Germinal center (tissue), 1 donor: ENCODE measurements at regions not wholly inside any gene's neighbourhood (a gene's known extent, or its start where the extent isn't known, plus 50 kb on each side); places are given as distances from the start of the nearest gene placed in this dataset.

Experiments
- DNase-seq: peaks from one replicate; pipeline ENCODE4 v3.0.0; 2012; ENCODE audit warnings: mixed read lengths, low spot score

GRCh38 chr4:116438417-116438816 is 647.0 kb downstream of the TRAM1L1 start:
- DNase-seq = no peak

- no peak for DNase-seq
Measured at GRCh38 chr4:116427666-116428065, 657.7 kb downstream of the TRAM1L1 start.

- no peak for DNase-seq
Measured at GRCh38 chr4:116413222-116413621, 672.2 kb downstream of the TRAM1L1 start.

- no peak for DNase-seq
Measured at GRCh38 chr4:116401293-116401692, 684.1 kb downstream of the TRAM1L1 start.

GRCh38 chr4:116400480-116400879 is 684.9 kb downstream of the TRAM1L1 start:
- DNase-seq = no peak

GRCh38 chr4:116397714-116398113 is 687.7 kb downstream of the TRAM1L1 start:
- DNase-seq = no peak

GRCh38 chr4:116397291-116397690 is 688.1 kb downstream of the TRAM1L1 start:
- no peak for DNase-seq

- no peak for DNase-seq
Measured at GRCh38 chr4:116395408-116395807, 690.0 kb downstream of the TRAM1L1 start.

- DNase-seq = no peak
Measured at GRCh38 chr4:116391020-116391419, 694.4 kb downstream of the TRAM1L1 start.

- DNase-seq = no peak
Measured at GRCh38 chr4:116389139-116389538, 696.2 kb downstream of the TRAM1L1 start.

GRCh38 chr4:116387937-116388474 is 697.4 kb downstream of the TRAM1L1 start:
- DNase-seq = no peak

GRCh38 chr4:116386856-116387255 is 698.5 kb downstream of the TRAM1L1 start:
- DNase-seq = no peak

GRCh38 chr4:116385583-116385982 is 699.8 kb downstream of the TRAM1L1 start:
- no peak for DNase-seq

- no peak for DNase-seq
Measured at GRCh38 chr4:116374815-116375214, 710.6 kb downstream of the TRAM1L1 start.

GRCh38 chr4:116362583-116362982 is 722.8 kb downstream of the TRAM1L1 start:
- DNase-seq = no peak

- DNase-seq = no peak
Measured at GRCh38 chr4:116361790-116362189, 723.6 kb downstream of the TRAM1L1 start.

- DNase-seq = peak; percentile 10
Measured at GRCh38 chr4:116358633-116359222, 726.6 kb downstream of the TRAM1L1 start.

GRCh38 chr4:116357758-116358157 is 727.6 kb downstream of the TRAM1L1 start:
- DNase-seq = no peak

GRCh38 chr4:116346750-116347149 is 738.6 kb downstream of the TRAM1L1 start:
- DNase-seq = no peak

GRCh38 chr4:116343809-116344208 is 741.6 kb downstream of the TRAM1L1 start:
- DNase-seq = no peak

- DNase-seq = no peak
Measured at GRCh38 chr4:116342143-116342542, 743.2 kb downstream of the TRAM1L1 start.

- no peak for DNase-seq
Measured at GRCh38 chr4:116332508-116332907, 752.9 kb downstream of the TRAM1L1 start.

- no peak for DNase-seq
Measured at GRCh38 chr4:116328261-116328860, 757.0 kb downstream of the TRAM1L1 start.

GRCh38 chr4:116323606-116324005 is 761.8 kb downstream of the TRAM1L1 start:
- no peak for DNase-seq
